HepG2 (cell line): ENCODE measurements at regions not wholly inside any gene's neighbourhood (a gene's known extent, or its start where the extent isn't known, plus 50 kb on each side); places are given as distances from the start of the nearest gene placed in this dataset.

ENCODE experiments used
- BCL6 ChIP-seq: IDR thresholded peaks from 2 replicates; pipeline ENCODE4 v1.6.1; 2016; ENCODE audit warnings: missing genetic modification reagents, missing compliant biosample characterization
- LRRFIP1 ChIP-seq: sonication (generic); formaldehyde crosslinking; conservative IDR thresholded peaks from 2 replicates; pipeline ENCODE4 v1.4.0; 2020; ENCODE audit warnings: missing genetic modification reagents
- MAFG ChIP-seq: sonication (generic); formaldehyde crosslinking; IDR thresholded peaks from 2 replicates; pipeline ENCODE4 v1.5.1; 2020; ENCODE audit warnings: mild to moderate bottlenecking, missing genetic modification reagents
- ZFX ChIP-seq: sonication (generic); formaldehyde crosslinking; IDR thresholded peaks from 2 replicates; pipeline ENCODE4 v1.4.0; 2020; ENCODE audit warnings: mild to moderate bottlenecking, low read depth, missing genetic modification reagents, moderate library complexity
- ZZZ3 ChIP-seq: sonication (generic); formaldehyde crosslinking; IDR thresholded peaks from 2 replicates; pipeline ENCODE4 v1.4.0; 2020; ENCODE audit warnings: missing genetic modification reagents, mild to moderate bottlenecking, borderline replicate concordance
- TF ChIP-seq, protein P1 (sequence below): sonication (generic); formaldehyde crosslinking; IDR thresholded peaks from 2 replicates; pipeline ENCODE4 v1.8.1; 2023; ENCODE audit warnings: missing genetic modification reagents, inconsistent platforms, borderline replicate concordance

DNA sequence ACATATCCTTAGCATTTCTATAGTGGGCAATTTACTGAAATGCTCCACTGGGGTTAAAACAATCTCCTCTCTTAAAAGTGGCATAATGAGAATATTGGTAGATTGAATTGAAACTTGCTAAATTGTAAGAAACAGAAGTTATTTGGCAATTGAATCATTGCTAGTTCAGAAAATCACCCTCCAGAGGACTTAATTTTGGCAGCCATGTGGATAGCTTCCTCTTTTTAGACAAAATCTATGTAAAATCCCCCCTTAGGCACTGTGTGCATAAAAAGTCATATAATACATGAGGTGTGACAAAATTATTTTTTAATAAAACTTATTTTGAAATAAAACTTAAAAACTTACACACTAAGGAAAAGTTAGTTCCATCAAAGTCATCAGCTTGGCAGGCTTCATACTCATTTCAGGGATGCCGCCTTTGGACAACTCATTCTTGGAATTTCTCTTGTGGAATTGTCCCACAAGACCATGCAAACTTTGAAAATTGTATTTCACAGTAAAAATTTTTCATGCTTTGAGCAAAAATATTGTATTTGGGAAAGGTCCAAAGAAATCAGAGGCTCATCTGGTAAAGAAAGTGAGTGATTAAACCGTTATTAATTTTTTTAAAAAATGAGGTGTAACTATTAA, 473.0 kb downstream of the BCKDHB start:
- no peak for TF ChIP-seq ZZZ3
- TF ChIP-seq, protein P1, sequence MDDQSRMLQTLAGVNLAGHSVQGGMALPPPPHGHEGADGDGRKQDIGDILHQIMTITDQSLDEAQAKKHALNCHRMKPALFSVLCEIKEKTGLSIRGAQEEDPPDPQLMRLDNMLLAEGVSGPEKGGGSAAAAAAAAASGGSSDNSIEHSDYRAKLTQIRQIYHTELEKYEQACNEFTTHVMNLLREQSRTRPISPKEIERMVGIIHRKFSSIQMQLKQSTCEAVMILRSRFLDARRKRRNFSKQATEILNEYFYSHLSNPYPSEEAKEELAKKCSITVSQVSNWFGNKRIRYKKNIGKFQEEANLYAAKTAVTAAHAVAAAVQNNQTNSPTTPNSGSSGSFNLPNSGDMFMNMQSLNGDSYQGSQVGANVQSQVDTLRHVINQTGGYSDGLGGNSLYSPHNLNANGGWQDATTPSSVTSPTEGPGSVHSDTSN (CRISPR knock-in tag), result no peak
- TF ChIP-seq BCL6, result no peak
- no peak for TF ChIP-seq ZFX (CRISPR knock-in tag)
- TF ChIP-seq LRRFIP1 (CRISPR knock-in tag), result no peak
- no peak for TF ChIP-seq MAFG (CRISPR knock-in tag)
